ENCODE measurements at regions not wholly inside any gene's neighbourhood (a gene's known extent, or its start where the extent isn't known, plus 50 kb on each side); places are given as distances from the start of the nearest gene placed in this dataset.

DNA sequence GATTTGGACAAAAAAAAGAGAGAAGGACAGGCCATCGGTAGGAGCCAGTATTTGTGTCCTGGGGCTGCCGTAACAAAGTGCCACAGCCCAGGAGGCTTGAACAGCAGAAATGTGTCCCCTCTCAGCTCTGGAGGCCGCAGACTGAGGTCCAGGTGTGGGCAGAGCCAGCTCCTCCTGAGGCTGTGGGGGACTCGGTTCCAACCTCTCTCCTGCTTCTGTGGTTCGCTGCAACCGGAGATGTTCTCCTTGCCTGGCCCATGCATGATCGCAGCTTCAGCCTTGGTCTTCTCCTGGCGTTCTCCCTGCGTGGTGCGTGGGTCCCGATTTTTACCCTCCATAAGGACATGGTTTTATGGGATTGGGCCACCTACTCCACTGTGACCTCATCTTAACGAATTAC, 85.9 kb upstream of the SOX1 start:
- Histone ChIP-seq H3K27me3 (ENCODE audit: low read depth) (peaks cover 18% of the 10 kb centered on the region), H3K4me3 (no peak overlapping the region), H3K9me3 (no peaks in the 10 kb centered on the region), H3K36me3 (no peaks in the 10 kb centered on the region), H3K27ac (no peak overlapping the region), H3K4me1 (no peaks in the 10 kb centered on the region)
- intact Hi-C loops (cut with DNase I), result no loop called here
- TF ChIP-seq, protein P1, sequence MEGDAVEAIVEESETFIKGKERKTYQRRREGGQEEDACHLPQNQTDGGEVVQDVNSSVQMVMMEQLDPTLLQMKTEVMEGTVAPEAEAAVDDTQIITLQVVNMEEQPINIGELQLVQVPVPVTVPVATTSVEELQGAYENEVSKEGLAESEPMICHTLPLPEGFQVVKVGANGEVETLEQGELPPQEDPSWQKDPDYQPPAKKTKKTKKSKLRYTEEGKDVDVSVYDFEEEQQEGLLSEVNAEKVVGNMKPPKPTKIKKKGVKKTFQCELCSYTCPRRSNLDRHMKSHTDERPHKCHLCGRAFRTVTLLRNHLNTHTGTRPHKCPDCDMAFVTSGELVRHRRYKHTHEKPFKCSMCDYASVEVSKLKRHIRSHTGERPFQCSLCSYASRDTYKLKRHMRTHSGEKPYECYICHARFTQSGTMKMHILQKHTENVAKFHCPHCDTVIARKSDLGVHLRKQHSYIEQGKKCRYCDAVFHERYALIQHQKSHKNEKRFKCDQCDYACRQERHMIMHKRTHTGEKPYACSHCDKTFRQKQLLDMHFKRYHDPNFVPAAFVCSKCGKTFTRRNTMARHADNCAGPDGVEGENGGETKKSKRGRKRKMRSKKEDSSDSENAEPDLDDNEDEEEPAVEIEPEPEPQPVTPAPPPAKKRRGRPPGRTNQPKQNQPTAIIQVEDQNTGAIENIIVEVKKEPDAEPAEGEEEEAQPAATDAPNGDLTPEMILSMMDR (IDR thresholded peaks at IDR 0.05), result no peak
- ATAC-seq (no peak), DNase-seq (no peak)

DNA sequence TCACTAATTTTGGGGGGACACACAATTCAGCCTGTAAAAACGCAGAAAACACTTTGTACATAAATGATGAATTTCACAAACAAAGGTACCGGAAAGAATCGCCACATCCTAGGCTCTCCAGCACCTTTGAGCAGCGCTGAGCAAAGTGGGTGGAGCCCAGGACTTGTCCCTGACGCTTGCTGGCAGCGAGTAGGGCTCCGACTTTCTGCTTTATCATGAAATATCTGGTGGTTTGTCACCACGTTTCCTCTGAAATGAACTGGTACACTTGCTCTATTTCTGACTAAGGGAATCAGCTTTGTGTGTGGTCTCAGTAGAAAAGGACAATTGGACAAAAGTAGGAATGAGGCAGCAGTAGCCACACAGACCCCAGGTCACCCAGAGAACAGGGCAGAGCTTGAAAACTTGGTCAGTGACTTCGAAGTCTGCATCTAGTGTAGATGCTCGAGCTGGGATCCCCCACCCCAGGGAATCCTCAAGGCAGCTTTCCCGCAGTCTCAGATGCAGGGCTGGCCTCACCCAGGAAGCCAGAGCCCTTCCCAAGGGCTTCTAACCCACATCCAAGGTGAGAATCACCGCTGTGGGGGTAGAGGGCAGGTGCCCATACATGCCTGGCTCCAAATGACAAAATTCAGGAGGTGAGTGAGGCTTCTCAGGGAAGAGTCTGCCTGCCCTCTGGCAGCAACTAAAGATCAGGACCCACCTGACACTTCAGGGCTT, 85.3 kb upstream of the SOX1 start:
- H3K27me3 ChIP-seq (ENCODE audit: low read depth), result peaks cover 12% of the 10 kb centered on the region
- ATAC-seq, result peak in 1 of 2 donors; percentile 55
- H3K9me3 ChIP-seq, result no peaks in the 10 kb centered on the region
- H3K36me3 ChIP-seq, result no peaks in the 10 kb centered on the region
- no peak overlapping the region for H3K4me3 ChIP-seq
- no peak overlapping the region for H3K27ac ChIP-seq
- TF ChIP-seq, protein P1 (IDR thresholded peaks at IDR 0.05), result no peak
- DNase-seq, result no peak
- intact Hi-C loops (cut with DNase I), result no loop called here
- H3K4me1 ChIP-seq, result no peaks in the 10 kb centered on the region

DNA sequence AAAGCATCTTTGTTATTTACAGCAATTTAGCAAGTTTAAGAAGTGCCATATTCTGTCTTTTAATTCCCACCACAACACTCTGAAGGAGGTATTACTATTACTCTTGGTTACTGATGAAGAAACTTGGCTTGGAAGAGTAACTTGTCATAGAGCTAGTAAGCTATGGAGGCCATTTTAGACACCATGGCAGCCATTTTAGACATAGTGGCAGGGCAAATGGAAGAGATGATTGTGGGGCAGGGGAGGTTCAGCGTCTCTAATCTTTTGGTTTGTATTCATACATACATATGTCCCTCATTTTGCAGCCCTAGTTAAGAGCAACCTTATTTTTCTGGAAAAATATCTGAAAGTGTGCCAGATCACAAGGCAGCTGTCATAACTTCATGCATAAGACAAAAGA, 82.6 kb upstream of the SOX1 start:
- H3K4me3 ChIP-seq, result no peak overlapping the region
- TF ChIP-seq, protein P1 (IDR thresholded peaks at IDR 0.05), result no peak
- ATAC-seq, result no peak
- DNase-seq, result no peak
- H3K27ac ChIP-seq, result no peak overlapping the region
- no peaks in the 10 kb centered on the region for H3K4me1 ChIP-seq
- H3K9me3 ChIP-seq, result no peaks in the 10 kb centered on the region
- H3K36me3 ChIP-seq, result no peaks in the 10 kb centered on the region
- H3K27me3 ChIP-seq (ENCODE audit: low read depth), result peaks cover 6% of the 10 kb centered on the region
- intact Hi-C loops (cut with DNase I), result no loop called here

DNA sequence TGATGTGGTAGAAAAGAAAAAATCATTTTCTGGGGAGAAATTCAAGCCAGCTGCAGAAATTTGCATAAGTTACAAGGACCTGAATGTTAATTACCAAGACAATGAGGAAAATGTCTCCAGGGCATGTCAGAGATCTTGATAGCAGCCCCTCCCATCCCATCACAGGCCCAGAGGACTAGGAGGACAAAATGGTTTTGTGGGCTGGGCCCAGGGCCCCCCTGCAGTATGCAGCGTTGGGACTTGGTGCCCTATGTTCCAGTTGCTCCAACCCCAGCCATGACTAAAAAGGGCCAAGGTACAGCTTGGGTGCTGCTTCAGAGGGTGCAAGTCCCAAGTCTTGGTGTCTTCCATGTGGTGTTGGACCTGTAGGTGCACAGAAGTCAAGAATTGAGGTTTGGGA, 76.6 kb upstream of the SOX1 start:
- Histone ChIP-seq H3K4me1 (no peaks in the 10 kb centered on the region), H3K4me3 (no peak overlapping the region), H3K36me3 (no peaks in the 10 kb centered on the region), H3K27me3 (ENCODE audit: low read depth) (no peaks in the 10 kb centered on the region), H3K9me3 (peaks cover 13% of the 10 kb centered on the region), H3K27ac (no peak overlapping the region)
- intact Hi-C loops (cut with DNase I), result no loop called here
- DNase-seq (no peak), ATAC-seq (no peak)
- TF ChIP-seq, protein P1 (IDR thresholded peaks at IDR 0.05), result no peak

DNA sequence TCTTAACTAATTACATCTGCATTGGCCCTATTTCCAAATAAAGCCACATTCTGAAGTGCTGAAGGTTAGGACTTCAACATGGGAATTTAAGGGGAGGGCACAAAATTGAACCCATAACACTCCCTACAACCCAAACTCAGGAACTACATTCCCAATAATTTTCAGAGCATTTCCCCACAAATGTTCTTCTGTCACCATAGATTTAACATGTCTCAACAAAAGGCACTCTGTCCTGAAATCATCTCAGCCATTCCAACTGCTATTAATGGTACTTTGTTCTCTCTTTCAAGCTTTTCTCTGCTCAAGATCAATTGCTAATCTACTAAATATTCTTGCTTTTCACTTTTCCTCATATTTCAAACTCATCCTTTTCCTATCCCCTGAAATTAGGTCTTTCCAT, 74.0 kb upstream of the SOX1 start:
- H3K4me3 ChIP-seq, result no peak overlapping the region
- intact Hi-C loops (cut with DNase I), result no loop called here
- peaks cover 13% of the 10 kb centered on the region for H3K9me3 ChIP-seq
- no peak for ATAC-seq
- no peaks in the 10 kb centered on the region for H3K27me3 ChIP-seq (ENCODE audit: low read depth)
- no peak overlapping the region for H3K27ac ChIP-seq
- DNase-seq, result no peak
- TF ChIP-seq, protein P1 (IDR thresholded peaks at IDR 0.05), result no peak
- H3K4me1 ChIP-seq, result no peaks in the 10 kb centered on the region
- H3K36me3 ChIP-seq, result no peaks in the 10 kb centered on the region

Measured in lower lobe of right lung (tissue), 2 donors.